K562 (cell line): ENCODE measurements at regions not wholly inside any gene's neighbourhood (a gene's known extent, or its start where the extent isn't known, plus 50 kb on each side); places are given as distances from the start of the nearest gene placed in this dataset.

Experiments
- KLF6 ChIP-seq: fragments of 250-450 bp; sonication (Bioruptor Pico); IDR thresholded peaks from 2 replicates; pipeline ENCODE4 v1.4.0; 2020; ENCODE audit warnings: mild to moderate bottlenecking, moderate library complexity, borderline replicate concordance
- PATZ1 ChIP-seq: fragments of 250-450 bp; sonication (Bioruptor Pico); IDR thresholded peaks from 2 replicates; pipeline ENCODE4 v1.5.0; 2020; ENCODE audit warnings: mild to moderate bottlenecking, borderline replicate concordance
- PHB2 ChIP-seq: fragments of 450-650 bp; IDR thresholded peaks from 2 replicates; pipeline ENCODE4 v1.6.1; 2017; ENCODE audit warnings: low read depth
- RB1 ChIP-seq: fragments of 450-650 bp; IDR thresholded peaks from 2 replicates; pipeline ENCODE4 v1.6.1; 2017; ENCODE audit warnings: low read depth, mild to moderate bottlenecking
- ZBTB11 ChIP-seq, 3 experiments: fragments of 200-800 bp in 1 of 3; fragments of 250-450 bp in 1 of 3; fragments of 450-650 bp in 1 of 3; sonication (Bioruptor Pico) in 1 of 3; sonication (Bioruptor generic) in 1 of 3; formaldehyde crosslinking in 1 of 3; IDR thresholded peaks; 2 replicates each; pipeline versions ENCODE4 v1.6.1 to v1.8.0; 2016 to 2022; ENCODE audit warnings: mild to moderate bottlenecking in 2 of 3, missing genetic modification characterization in 2 of 3, missing compliant biosample characterization in 1 of 3, moderate library complexity in 1 of 3
- ZNF174 ChIP-seq: fragments of 250-450 bp; sonication (Bioruptor Pico); IDR thresholded peaks from 2 replicates; pipeline ENCODE4 v1.4.0; 2020; ENCODE audit warnings: mild to moderate bottlenecking
- ZNF407 ChIP-seq: fragments of 450-650 bp; IDR thresholded peaks from 2 replicates; pipeline ENCODE4 v1.6.1; 2016; ENCODE audit warnings: low read depth
- ZNF41 ChIP-seq: fragments of 250-450 bp; sonication (Bioruptor Pico); conservative IDR thresholded peaks from 2 replicates; pipeline ENCODE4 v1.4.0; 2020; ENCODE audit warnings: mild to moderate bottlenecking
- ZNF655 ChIP-seq: fragments of 250-450 bp; sonication (Bioruptor Pico); IDR thresholded peaks from 2 replicates; pipeline ENCODE4 v1.5.0; 2021

- TF ChIP-seq PATZ1 = peak; percentile 89
- TF ChIP-seq ZNF407 = no peak
- TF ChIP-seq ZNF41 (CRISPR knock-in tag) = peak; percentile 94
- TF ChIP-seq RB1 = no peak
- no peak for TF ChIP-seq ZNF174 (CRISPR knock-in tag)
- TF ChIP-seq ZBTB11 (CRISPR knock-in tag; IDR thresholded peaks at IDR 0.05) = peak in 1 of 3 experiments; percentile 88; a peak in 2 of 6 replicates
- no peak for TF ChIP-seq ZNF655
- peak; percentile 98 for TF ChIP-seq KLF6 (CRISPR knock-in tag)
- no peak for TF ChIP-seq PHB2
Measured at GRCh38 chr12:126903027-126903876, 1363.7 kb upstream of the TMEM132C start (continued).
